ENCODE measurements at regions not wholly inside any gene's neighbourhood (a gene's known extent, or its start where the extent isn't known, plus 50 kb on each side); places are given as distances from the start of the nearest gene placed in this dataset.

GRCh38 chr3:106936337-106936736, 440.9 kb upstream of the CCDC54 start:
- Histone ChIP-seq H3K36me3 (ENCODE audit: control insufficient read depth in 2 of 2, insufficient read depth in 2 of 2, low read length in 2 of 2) (no peaks in the 10 kb centered on the region), H3K4me3 (ENCODE audit: low read length in 2 of 2) (no peak overlapping the region), H3K9me3 (ENCODE audit: control insufficient read depth in 2 of 2, low read length in 2 of 2) (peaks cover 0 to 3% of the 10 kb centered on the region in 2 donors), H3K27me3 (ENCODE audit: control insufficient read depth in 2 of 2, insufficient read depth in 2 of 2, low read length in 2 of 2) (no peaks in the 10 kb centered on the region), H3K9ac (ENCODE audit: low read depth in 1 of 2, low read length in 2 of 2) (no peak overlapping the region), H3K27ac (ENCODE audit: low read depth in 2 of 2, low read length in 2 of 2) (no peak overlapping the region), H3K4me1 (ENCODE audit: control insufficient read depth in 2 of 2, insufficient read depth in 2 of 2, low read length in 2 of 2) (no peaks in the 10 kb centered on the region)

- no peak overlapping the region for H3K4me3 ChIP-seq (ENCODE audit: low read length in 2 of 2)
- H3K36me3 ChIP-seq (ENCODE audit: control insufficient read depth in 2 of 2, insufficient read depth in 2 of 2, low read length in 2 of 2), result no peaks in the 10 kb centered on the region
- H3K9ac ChIP-seq (ENCODE audit: low read depth in 1 of 2, low read length in 2 of 2), result no peak overlapping the region
- H3K9me3 ChIP-seq (ENCODE audit: control insufficient read depth in 2 of 2, low read length in 2 of 2), result no peaks in the 10 kb centered on the region
- H3K27ac ChIP-seq (ENCODE audit: low read depth in 2 of 2, low read length in 2 of 2), result no peak overlapping the region
- H3K4me1 ChIP-seq (ENCODE audit: control insufficient read depth in 2 of 2, insufficient read depth in 2 of 2, low read length in 2 of 2), result no peaks in the 10 kb centered on the region
- no peaks in the 10 kb centered on the region for H3K27me3 ChIP-seq (ENCODE audit: control insufficient read depth in 2 of 2, insufficient read depth in 2 of 2, low read length in 2 of 2)
These were observed 435.2 kb upstream of the CCDC54 start for GRCh38 chr3:106942051-106942450.

GRCh38 chr3:106943071-106943470, 434.2 kb upstream of the CCDC54 start:
- Histone ChIP-seq H3K9ac (ENCODE audit: low read depth in 1 of 2, low read length in 2 of 2) (no peak overlapping the region), H3K27me3 (ENCODE audit: control insufficient read depth in 2 of 2, insufficient read depth in 2 of 2, low read length in 2 of 2) (no peaks in the 10 kb centered on the region), H3K27ac (ENCODE audit: low read depth in 2 of 2, low read length in 2 of 2) (no peak overlapping the region), H3K4me3 (ENCODE audit: low read length in 2 of 2) (no peak overlapping the region), H3K4me1 (ENCODE audit: control insufficient read depth in 2 of 2, insufficient read depth in 2 of 2, low read length in 2 of 2) (no peaks in the 10 kb centered on the region), H3K36me3 (ENCODE audit: control insufficient read depth in 2 of 2, insufficient read depth in 2 of 2, low read length in 2 of 2) (no peaks in the 10 kb centered on the region), H3K9me3 (ENCODE audit: control insufficient read depth in 2 of 2, low read length in 2 of 2) (no peaks in the 10 kb centered on the region)

GRCh38 chr3:106945435-106945834, 431.8 kb upstream of the CCDC54 start:
- Histone ChIP-seq H3K9me3 (ENCODE audit: control insufficient read depth in 2 of 2, low read length in 2 of 2) (no peaks in the 10 kb centered on the region), H3K27ac (ENCODE audit: low read depth in 2 of 2, low read length in 2 of 2) (no peak overlapping the region), H3K9ac (ENCODE audit: low read depth in 1 of 2, low read length in 2 of 2) (no peak overlapping the region), H3K4me1 (ENCODE audit: control insufficient read depth in 2 of 2, insufficient read depth in 2 of 2, low read length in 2 of 2) (no peaks in the 10 kb centered on the region), H3K27me3 (ENCODE audit: control insufficient read depth in 2 of 2, insufficient read depth in 2 of 2, low read length in 2 of 2) (no peaks in the 10 kb centered on the region), H3K4me3 (ENCODE audit: low read length in 2 of 2) (no peak overlapping the region), H3K36me3 (ENCODE audit: control insufficient read depth in 2 of 2, insufficient read depth in 2 of 2, low read length in 2 of 2) (no peaks in the 10 kb centered on the region)

- Histone ChIP-seq H3K9ac (ENCODE audit: low read depth in 1 of 2, low read length in 2 of 2) (no peak overlapping the region), H3K27me3 (ENCODE audit: control insufficient read depth in 2 of 2, insufficient read depth in 2 of 2, low read length in 2 of 2) (no peaks in the 10 kb centered on the region), H3K36me3 (ENCODE audit: control insufficient read depth in 2 of 2, insufficient read depth in 2 of 2, low read length in 2 of 2) (no peaks in the 10 kb centered on the region), H3K4me3 (ENCODE audit: low read length in 2 of 2) (no peak overlapping the region), H3K9me3 (ENCODE audit: control insufficient read depth in 2 of 2, low read length in 2 of 2) (no peaks in the 10 kb centered on the region), H3K4me1 (ENCODE audit: control insufficient read depth in 2 of 2, insufficient read depth in 2 of 2, low read length in 2 of 2) (no peaks in the 10 kb centered on the region), H3K27ac (ENCODE audit: low read depth in 2 of 2, low read length in 2 of 2) (no peak overlapping the region)
These were observed 430.4 kb upstream of the CCDC54 start for GRCh38 chr3:106946866-106947265.

GRCh38 chr3:106957029-106957428, 420.2 kb upstream of the CCDC54 start:
- Histone ChIP-seq H3K27ac (ENCODE audit: low read depth in 2 of 2, low read length in 2 of 2) (no peak overlapping the region), H3K36me3 (ENCODE audit: control insufficient read depth in 2 of 2, insufficient read depth in 2 of 2, low read length in 2 of 2) (no peaks in the 10 kb centered on the region), H3K9me3 (ENCODE audit: control insufficient read depth in 2 of 2, low read length in 2 of 2) (peaks cover 0 to 3% of the 10 kb centered on the region in 2 donors), H3K4me3 (ENCODE audit: low read length in 2 of 2) (no peak overlapping the region), H3K9ac (ENCODE audit: low read depth in 1 of 2, low read length in 2 of 2) (no peak overlapping the region), H3K4me1 (ENCODE audit: control insufficient read depth in 2 of 2, insufficient read depth in 2 of 2, low read length in 2 of 2) (no peaks in the 10 kb centered on the region), H3K27me3 (ENCODE audit: control insufficient read depth in 2 of 2, insufficient read depth in 2 of 2, low read length in 2 of 2) (no peaks in the 10 kb centered on the region)

- no peaks in the 10 kb centered on the region for H3K4me1 ChIP-seq (ENCODE audit: control insufficient read depth in 2 of 2, insufficient read depth in 2 of 2, low read length in 2 of 2)
- no peaks in the 10 kb centered on the region for H3K36me3 ChIP-seq (ENCODE audit: control insufficient read depth in 2 of 2, insufficient read depth in 2 of 2, low read length in 2 of 2)
- H3K27ac ChIP-seq (ENCODE audit: low read depth in 2 of 2, low read length in 2 of 2), result no peak overlapping the region
- no peak overlapping the region for H3K9ac ChIP-seq (ENCODE audit: low read depth in 1 of 2, low read length in 2 of 2)
- H3K4me3 ChIP-seq (ENCODE audit: low read length in 2 of 2), result no peak overlapping the region
- no peaks in the 10 kb centered on the region for H3K9me3 ChIP-seq (ENCODE audit: control insufficient read depth in 2 of 2, low read length in 2 of 2)
- no peaks in the 10 kb centered on the region for H3K27me3 ChIP-seq (ENCODE audit: control insufficient read depth in 2 of 2, insufficient read depth in 2 of 2, low read length in 2 of 2)
These were observed 414.2 kb upstream of the CCDC54 start for GRCh38 chr3:106962993-106963392.

GRCh38 chr3:106963442-106963841, 413.8 kb upstream of the CCDC54 start:
- no peaks in the 10 kb centered on the region for H3K36me3 ChIP-seq (ENCODE audit: control insufficient read depth in 2 of 2, insufficient read depth in 2 of 2, low read length in 2 of 2)
- no peaks in the 10 kb centered on the region for H3K9me3 ChIP-seq (ENCODE audit: control insufficient read depth in 2 of 2, low read length in 2 of 2)
- H3K4me3 ChIP-seq (ENCODE audit: low read length in 2 of 2), result no peak overlapping the region
- no peaks in the 10 kb centered on the region for H3K4me1 ChIP-seq (ENCODE audit: control insufficient read depth in 2 of 2, insufficient read depth in 2 of 2, low read length in 2 of 2)
- no peak overlapping the region for H3K9ac ChIP-seq (ENCODE audit: low read depth in 1 of 2, low read length in 2 of 2)
- H3K27ac ChIP-seq (ENCODE audit: low read depth in 2 of 2, low read length in 2 of 2), result no peak overlapping the region
- H3K27me3 ChIP-seq (ENCODE audit: control insufficient read depth in 2 of 2, insufficient read depth in 2 of 2, low read length in 2 of 2), result no peaks in the 10 kb centered on the region

GRCh38 chr3:106965307-106965706, 411.9 kb upstream of the CCDC54 start:
- Histone ChIP-seq H3K4me3 (ENCODE audit: low read length in 2 of 2) (no peak overlapping the region), H3K36me3 (ENCODE audit: control insufficient read depth in 2 of 2, insufficient read depth in 2 of 2, low read length in 2 of 2) (no peaks in the 10 kb centered on the region), H3K27me3 (ENCODE audit: control insufficient read depth in 2 of 2, insufficient read depth in 2 of 2, low read length in 2 of 2) (no peaks in the 10 kb centered on the region), H3K9ac (ENCODE audit: low read depth in 1 of 2, low read length in 2 of 2) (no peak overlapping the region), H3K27ac (ENCODE audit: low read depth in 2 of 2, low read length in 2 of 2) (no peak overlapping the region), H3K4me1 (ENCODE audit: control insufficient read depth in 2 of 2, insufficient read depth in 2 of 2, low read length in 2 of 2) (no peaks in the 10 kb centered on the region), H3K9me3 (ENCODE audit: control insufficient read depth in 2 of 2, low read length in 2 of 2) (peaks cover 0 to 2% of the 10 kb centered on the region in 2 donors)

- Histone ChIP-seq H3K4me3 (ENCODE audit: low read length in 2 of 2) (no peak overlapping the region), H3K36me3 (ENCODE audit: control insufficient read depth in 2 of 2, insufficient read depth in 2 of 2, low read length in 2 of 2) (no peaks in the 10 kb centered on the region), H3K9ac (ENCODE audit: low read depth in 1 of 2, low read length in 2 of 2) (no peak overlapping the region), H3K9me3 (ENCODE audit: control insufficient read depth in 2 of 2, low read length in 2 of 2) (peaks cover 0 to 2% of the 10 kb centered on the region in 2 donors), H3K4me1 (ENCODE audit: control insufficient read depth in 2 of 2, insufficient read depth in 2 of 2, low read length in 2 of 2) (no peaks in the 10 kb centered on the region), H3K27me3 (ENCODE audit: control insufficient read depth in 2 of 2, insufficient read depth in 2 of 2, low read length in 2 of 2) (no peaks in the 10 kb centered on the region), H3K27ac (ENCODE audit: low read depth in 2 of 2, low read length in 2 of 2) (no peak overlapping the region)
These were observed 407.6 kb upstream of the CCDC54 start for GRCh38 chr3:106969596-106969995.

- H3K4me3 ChIP-seq (ENCODE audit: low read length in 2 of 2), result no peak overlapping the region
- no peaks in the 10 kb centered on the region for H3K4me1 ChIP-seq (ENCODE audit: control insufficient read depth in 2 of 2, insufficient read depth in 2 of 2, low read length in 2 of 2)
- no peaks in the 10 kb centered on the region for H3K36me3 ChIP-seq (ENCODE audit: control insufficient read depth in 2 of 2, insufficient read depth in 2 of 2, low read length in 2 of 2)
- no peaks in the 10 kb centered on the region for H3K9me3 ChIP-seq (ENCODE audit: control insufficient read depth in 2 of 2, low read length in 2 of 2)
- no peaks in the 10 kb centered on the region for H3K27me3 ChIP-seq (ENCODE audit: control insufficient read depth in 2 of 2, insufficient read depth in 2 of 2, low read length in 2 of 2)
- H3K9ac ChIP-seq (ENCODE audit: low read depth in 1 of 2, low read length in 2 of 2), result no peak overlapping the region
- H3K27ac ChIP-seq (ENCODE audit: low read depth in 2 of 2, low read length in 2 of 2), result no peak overlapping the region
These were observed 395.8 kb upstream of the CCDC54 start for GRCh38 chr3:106981392-106981791.
